ENCODE measurements at regions not wholly inside any gene's neighbourhood (a gene's known extent, or its start where the extent isn't known, plus 50 kb on each side); places are given as distances from the start of the nearest gene placed in this dataset.
"Not testable (repeated sequence)": the region's sequence is repeated elsewhere in the genome, so short reads cannot be mapped to it uniquely, and the experiment has no call there.

GRCh38 chr5:81830596-81830995, 79.7 kb upstream of the SSBP2 start:
- DNase-seq = no peak

- no peak for DNase-seq
These were observed 78.3 kb upstream of the SSBP2 start for GRCh38 chr5:81829242-81829641.

GRCh38 chr5:81827500-81827899, 76.6 kb upstream of the SSBP2 start:
- DNase-seq = no peak

GRCh38 chr5:81826128-81826527, 75.2 kb upstream of the SSBP2 start:
- DNase-seq = no peak

- peak in 3 of 56 donors; percentile 4 to 58 (median 32) for DNase-seq
These were observed 74.3 kb upstream of the SSBP2 start for GRCh38 chr5:81825237-81825636.

GRCh38 chr5:81823736-81824135, 72.8 kb upstream of the SSBP2 start:
- not testable (repeated sequence) for DNase-seq

GRCh38 chr5:81820863-81821262, 70.0 kb upstream of the SSBP2 start:
- DNase-seq = no peak

- no peak for DNase-seq
These were observed 69.4 kb upstream of the SSBP2 start for GRCh38 chr5:81820318-81820636.

GRCh38 chr5:81819556-81820317, 68.8 kb upstream of the SSBP2 start:
- no peak for DNase-seq

GRCh38 chr5:81817980-81818379, 67.1 kb upstream of the SSBP2 start:
- DNase-seq = no peak

- DNase-seq = peak in 4 of 56 donors; percentile 6 to 40 (median 16)
These were observed 66.2 kb upstream of the SSBP2 start for GRCh38 chr5:81817086-81817485.

GRCh38 chr5:81815321-81815720, 64.4 kb upstream of the SSBP2 start:
- no peak for DNase-seq

GRCh38 chr5:81808106-81808505, 57.2 kb upstream of the SSBP2 start:
- no peak for DNase-seq

- no peak for DNase-seq
These were observed 54.2 kb upstream of the SSBP2 start for GRCh38 chr5:81805086-81805485.

GRCh38 chr5:81803812-81804211, 52.9 kb upstream of the SSBP2 start:
- DNase-seq = no peak

- no peak for DNase-seq
These were observed 51.7 kb upstream of the SSBP2 start for GRCh38 chr5:81802625-81803024.

- DNase-seq = no peak
These were observed 51.1 kb upstream of the SSBP2 start for GRCh38 chr5:81802020-81802419.

- no peak for DNase-seq
These were observed 49.9 kb upstream of the SSBP2 start for GRCh38 chr5:81800797-81801196.
